Caco-2 (cell line): ENCODE measurements at regions not wholly inside any gene's neighbourhood (a gene's known extent, or its start where the extent isn't known, plus 50 kb on each side); places are given as distances from the start of the nearest gene placed in this dataset.

ENCODE experiments used
- BruUV-seq: library from RNA; stranded (reverse); fragments of 400-500 nt; replicated peaks from 2 replicates; lab custom pipeline; 2021; lab: Mats Ljungman, UMichigan
- CTCF ChIA-PET: fragments of 300-600 bp; sonication (Branson Sonifier 250); formaldehyde crosslinking; loops from one replicate; lab custom pipeline; 2022; ENCODE audit warnings: antibody characterized with exemption; lab: Charles Lee
- POLR2A ChIA-PET: fragments of 300-600 bp; sonication (Branson Sonifier 250); formaldehyde crosslinking; loops from one replicate; lab custom pipeline; 2022; ENCODE audit warnings: antibody characterized with exemption; lab: Charles Lee
- DNase-seq, 2 experiments: peaks; one replicate each; pipeline versions ENCODE4 v3.0.0 to v3.0.0-alpha.2; 2020 to 2022
- H3K27me3 ChIP-seq: replicated peaks from 2 replicates; pipeline ENCODE4 v1.6.0; 2011; ENCODE audit warnings: low read length; ENCODE audit not compliant: control insufficient read depth, insufficient read depth
- H3K36me3 ChIP-seq: 2 replicates; pipeline ENCODE4 v1.5.1; 2011; ENCODE audit warnings: low read length; ENCODE audit not compliant: control insufficient read depth, insufficient read depth
- H3K4me1 ChIP-seq: fragments of 250-450 bp; sonication (Bioruptor Pico); 2 replicates; pipeline ENCODE4 v1.5.1; 2020; ENCODE audit warnings: mild to moderate bottlenecking
- H3K4me3 ChIP-seq: 2 replicates; pipeline ENCODE4 v1.5.1; 2011; ENCODE audit warnings: low read depth, mild to moderate bottlenecking, control low read depth, low read length
- H3K9me3 ChIP-seq: fragments of 250-450 bp; sonication (Bioruptor Pico); 2 replicates; pipeline ENCODE4 v1.5.1; 2020; ENCODE audit warnings: mild to moderate bottlenecking, moderate library complexity
- H3K27ac Mint-ChIP-seq: one replicate; pipeline ENCODE4 v1.8.0; 2022; ENCODE audit warnings: mixed read lengths; ENCODE audit not compliant: unreplicated experiment
- H3K27me3 Mint-ChIP-seq: one replicate; pipeline ENCODE4 v1.8.0; 2022; ENCODE audit warnings: mixed read lengths; ENCODE audit not compliant: insufficient read depth, unreplicated experiment
- H3K36me3 Mint-ChIP-seq: one replicate; pipeline ENCODE4 v1.8.0; 2022; ENCODE audit warnings: mild to moderate bottlenecking, mixed read lengths; ENCODE audit not compliant: insufficient read depth, unreplicated experiment
- H3K4me1 Mint-ChIP-seq: one replicate; pipeline ENCODE4 v1.8.0; 2022; ENCODE audit warnings: low read depth, mixed read lengths; ENCODE audit not compliant: unreplicated experiment
- H3K4me3 Mint-ChIP-seq: one replicate; pipeline ENCODE4 v1.8.0; 2022; ENCODE audit warnings: mild to moderate bottlenecking, moderate library complexity, mixed read lengths; ENCODE audit not compliant: unreplicated experiment
- H3K9me3 Mint-ChIP-seq: one replicate; pipeline ENCODE4 v1.8.0; 2022; ENCODE audit warnings: mixed read lengths; ENCODE audit not compliant: unreplicated experiment
- intact Hi-C: fragments of 100-400 bp; cut with micrococcal nuclease; formaldehyde crosslinking; loops from one replicate; pipeline ENCODE4 v1.10.0; 2022; ENCODE audit not compliant: unreplicated experiment
- TF ChIP-seq, protein P1 (sequence below), 2 experiments: fragments of 200-600 bp in 1 of 2; IDR thresholded peaks; 1 replicate in 1 of 2; 2 replicates in 1 of 2; pipeline versions ENCODE4 v1.5.1 to v1.8.0; 2011 to 2022; ENCODE audit warnings: antibody characterized with exemption in 1 of 2, control low read depth in 1 of 2, inconsistent platforms in 1 of 2, low read depth in 1 of 2, low read length in 1 of 2, mild to moderate bottlenecking in 1 of 2, moderate library complexity in 1 of 2; ENCODE audit not compliant: insufficient read depth in 1 of 2, severe bottlenecking in 1 of 2, unreplicated experiment in 1 of 2

DNA sequence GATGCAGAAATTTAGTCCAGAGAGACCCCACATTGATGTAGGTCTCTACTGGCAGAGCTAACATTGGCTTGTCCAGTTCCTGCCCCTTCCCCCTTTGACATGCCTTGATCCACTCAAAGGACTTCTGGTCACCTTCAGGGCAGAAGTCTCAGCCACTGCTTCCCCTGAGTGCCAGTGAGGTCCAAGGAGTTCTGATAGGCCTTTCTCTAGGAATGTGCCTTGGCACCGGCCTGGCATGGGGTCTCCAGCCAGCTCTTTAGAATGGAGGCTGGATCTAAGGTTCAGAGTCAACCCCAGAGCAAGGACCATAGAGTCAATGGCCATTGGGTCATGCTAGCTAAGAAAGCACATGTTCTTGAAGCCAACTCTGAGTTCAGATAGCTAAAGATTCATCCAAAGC lies 88.6 kb upstream of the PJA1 start:
- no peaks in the 10 kb centered on the region for H3K9me3 Mint-ChIP-seq

DNA sequence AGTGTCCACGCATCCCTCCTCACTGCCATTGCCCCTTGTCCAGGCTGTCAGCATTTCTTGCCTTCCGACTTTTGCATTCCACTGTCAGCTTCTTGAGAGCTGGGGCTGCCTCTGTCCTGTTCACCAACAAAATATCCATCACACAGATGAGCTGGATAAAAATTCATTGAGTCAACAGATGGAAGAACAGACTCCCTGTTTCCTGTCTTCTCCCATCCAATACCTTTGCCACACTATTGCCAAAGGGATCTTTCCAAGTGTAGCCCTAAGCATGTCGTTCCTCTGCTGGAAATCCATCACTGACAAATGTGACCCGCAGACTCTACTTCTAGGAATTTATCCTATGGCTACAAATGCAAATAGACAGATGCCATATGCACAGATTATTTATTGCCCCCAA lies 78.0 kb upstream of the PJA1 start:
- intact Hi-C loops, result no loop called here
- no peak overlapping the region for H3K4me3 ChIP-seq
- ChIA-PET CTCF (no interaction called here), POLR2A (no interaction called here)
- no peaks in the 10 kb centered on the region for H3K36me3 ChIP-seq
- Mint-ChIP-seq H3K27ac (no peak overlapping the region), H3K4me3 (no peak overlapping the region), H3K27me3 (peaks cover 18% of the 10 kb centered on the region), H3K4me1 (no peaks in the 10 kb centered on the region), H3K9me3 (no peaks in the 10 kb centered on the region), H3K36me3 (no peaks in the 10 kb centered on the region)
- no TSS peak for BruUV-seq
- H3K27me3 ChIP-seq, result no peaks in the 10 kb centered on the region
- H3K4me1 ChIP-seq, result no peaks in the 10 kb centered on the region
- TF ChIP-seq, protein P1, sequence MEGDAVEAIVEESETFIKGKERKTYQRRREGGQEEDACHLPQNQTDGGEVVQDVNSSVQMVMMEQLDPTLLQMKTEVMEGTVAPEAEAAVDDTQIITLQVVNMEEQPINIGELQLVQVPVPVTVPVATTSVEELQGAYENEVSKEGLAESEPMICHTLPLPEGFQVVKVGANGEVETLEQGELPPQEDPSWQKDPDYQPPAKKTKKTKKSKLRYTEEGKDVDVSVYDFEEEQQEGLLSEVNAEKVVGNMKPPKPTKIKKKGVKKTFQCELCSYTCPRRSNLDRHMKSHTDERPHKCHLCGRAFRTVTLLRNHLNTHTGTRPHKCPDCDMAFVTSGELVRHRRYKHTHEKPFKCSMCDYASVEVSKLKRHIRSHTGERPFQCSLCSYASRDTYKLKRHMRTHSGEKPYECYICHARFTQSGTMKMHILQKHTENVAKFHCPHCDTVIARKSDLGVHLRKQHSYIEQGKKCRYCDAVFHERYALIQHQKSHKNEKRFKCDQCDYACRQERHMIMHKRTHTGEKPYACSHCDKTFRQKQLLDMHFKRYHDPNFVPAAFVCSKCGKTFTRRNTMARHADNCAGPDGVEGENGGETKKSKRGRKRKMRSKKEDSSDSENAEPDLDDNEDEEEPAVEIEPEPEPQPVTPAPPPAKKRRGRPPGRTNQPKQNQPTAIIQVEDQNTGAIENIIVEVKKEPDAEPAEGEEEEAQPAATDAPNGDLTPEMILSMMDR (IDR thresholded peaks at IDR 0.05; ENCODE audit: insufficient read depth in 1 of 2, low read depth in 1 of 2, low read length in 1 of 2, severe bottlenecking in 1 of 2, unreplicated experiment in 1 of 2), result no peak
- no peak for DNase-seq
- H3K9me3 ChIP-seq, result no peaks in the 10 kb centered on the region

More for the DNA sequence above, 88.6 kb upstream of the PJA1 start:
- ChIA-PET POLR2A (no interaction called here), CTCF (no interaction called here)
- no peaks in the 10 kb centered on the region for H3K27me3 Mint-ChIP-seq
- Histone ChIP-seq H3K36me3 (no peaks in the 10 kb centered on the region), H3K4me3 (no peak overlapping the region), H3K27me3 (no peaks in the 10 kb centered on the region), H3K4me1 (no peaks in the 10 kb centered on the region), H3K9me3 (no peaks in the 10 kb centered on the region)
- intact Hi-C loops, result no loop called here
- no TSS peak for BruUV-seq
- no peaks in the 10 kb centered on the region for H3K36me3 Mint-ChIP-seq
- TF ChIP-seq, protein P1 (IDR thresholded peaks at IDR 0.05; ENCODE audit: insufficient read depth in 1 of 2, low read depth in 1 of 2, low read length in 1 of 2, severe bottlenecking in 1 of 2, unreplicated experiment in 1 of 2), result no peak
- H3K27ac Mint-ChIP-seq, result no peak overlapping the region
- DNase-seq, result no peak
- no peak overlapping the region for H3K4me3 Mint-ChIP-seq
- H3K4me1 Mint-ChIP-seq, result no peaks in the 10 kb centered on the region

DNA sequence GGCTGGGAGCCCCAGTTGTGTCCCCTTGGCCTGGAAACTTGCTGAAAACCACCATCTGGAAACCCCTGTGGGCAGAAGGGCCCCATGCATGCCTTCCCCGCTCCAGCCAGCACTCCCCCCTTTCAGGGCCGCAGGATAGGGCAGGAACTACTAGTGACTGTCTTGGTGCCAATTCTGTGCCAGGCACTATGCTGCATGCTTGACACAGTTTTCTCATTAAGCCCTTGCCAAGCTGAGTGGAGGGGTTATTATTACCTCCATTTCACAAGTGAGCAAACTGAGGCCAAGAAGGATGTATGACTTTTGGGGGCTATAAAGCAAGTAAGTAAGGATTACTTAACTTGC lies 73.6 kb upstream of the PJA1 start:
- Histone ChIP-seq H3K27me3 (no peaks in the 10 kb centered on the region), H3K4me3 (no peak overlapping the region), H3K9me3 (no peaks in the 10 kb centered on the region), H3K36me3 (no peaks in the 10 kb centered on the region), H3K4me1 (no peaks in the 10 kb centered on the region)
- Mint-ChIP-seq H3K36me3 (no peaks in the 10 kb centered on the region), H3K4me1 (no peaks in the 10 kb centered on the region), H3K9me3 (no peaks in the 10 kb centered on the region), H3K27ac (no peak overlapping the region), H3K27me3 (peaks cover 10% of the 10 kb centered on the region), H3K4me3 (no peak overlapping the region)
- no TSS peak for BruUV-seq
- TF ChIP-seq, protein P1 (IDR thresholded peaks at IDR 0.05; ENCODE audit: insufficient read depth in 1 of 2, low read depth in 1 of 2, low read length in 1 of 2, severe bottlenecking in 1 of 2, unreplicated experiment in 1 of 2), result no peak
- no peak for DNase-seq
- CTCF ChIA-PET, result no interaction called here
- POLR2A ChIA-PET, result no interaction called here
- intact Hi-C loops, result no loop called here
